ENCODE measurements at regions not wholly inside any gene's neighbourhood (a gene's known extent, or its start where the extent isn't known, plus 50 kb on each side); places are given as distances from the start of the nearest gene placed in this dataset.

- no peak for DNase-seq (ENCODE audit: low read depth in 2 of 2, low spot score in 1 of 2)
Measured at GRCh38 chr9:105142406-105143135, 101.9 kb upstream of the SLC44A1 start.

GRCh38 chr9:105143136-105143430, 101.4 kb upstream of the SLC44A1 start:
- DNase-seq (ENCODE audit: low read depth in 2 of 2, low spot score in 1 of 2): no peak

- DNase-seq (ENCODE audit: low read depth in 2 of 2, low spot score in 1 of 2): no peak
Measured at GRCh38 chr9:105144076-105144475, 100.4 kb upstream of the SLC44A1 start.

GRCh38 chr9:105144841-105145240, 99.6 kb upstream of the SLC44A1 start:
- no peak for DNase-seq (ENCODE audit: low read depth in 2 of 2, low spot score in 1 of 2)

- no peak for DNase-seq (ENCODE audit: low read depth in 2 of 2, low spot score in 1 of 2)
Measured at GRCh38 chr9:105146677-105147076, 97.8 kb upstream of the SLC44A1 start.

GRCh38 chr9:105147110-105147871, 97.2 kb upstream of the SLC44A1 start:
- no peak for DNase-seq (ENCODE audit: low read depth in 2 of 2, low spot score in 1 of 2)

- DNase-seq (ENCODE audit: low read depth in 2 of 2, low spot score in 1 of 2): no peak
Measured at GRCh38 chr9:105148328-105149006, 96.0 kb upstream of the SLC44A1 start.

GRCh38 chr9:105150991-105151685, 93.3 kb upstream of the SLC44A1 start:
- DNase-seq (ENCODE audit: low read depth in 2 of 2, low spot score in 1 of 2): no peak

- DNase-seq (ENCODE audit: low read depth in 2 of 2, low spot score in 1 of 2): no peak
Measured at GRCh38 chr9:105151686-105151995, 92.8 kb upstream of the SLC44A1 start.

- DNase-seq (ENCODE audit: low read depth in 2 of 2, low spot score in 1 of 2): no peak
Measured at GRCh38 chr9:105154723-105155191, 89.7 kb upstream of the SLC44A1 start.

- no peak for DNase-seq (ENCODE audit: low read depth in 2 of 2, low spot score in 1 of 2)
Measured at GRCh38 chr9:105157171-105157583, 87.3 kb upstream of the SLC44A1 start.

- no peak for DNase-seq (ENCODE audit: low read depth in 2 of 2, low spot score in 1 of 2)
Measured at GRCh38 chr9:105158020-105158419, 86.4 kb upstream of the SLC44A1 start.

- DNase-seq (ENCODE audit: low read depth in 2 of 2, low spot score in 1 of 2): no peak
Measured at GRCh38 chr9:105158898-105159297, 85.6 kb upstream of the SLC44A1 start.

GRCh38 chr9:105168870-105169319, 75.6 kb upstream of the SLC44A1 start:
- DNase-seq (ENCODE audit: low read depth in 2 of 2, low spot score in 1 of 2): no peak

GRCh38 chr9:105171076-105171475, 73.4 kb upstream of the SLC44A1 start:
- DNase-seq (ENCODE audit: low read depth in 2 of 2, low spot score in 1 of 2): no peak

- no peak for DNase-seq (ENCODE audit: low read depth in 2 of 2, low spot score in 1 of 2)
Measured at GRCh38 chr9:105171589-105171988, 72.9 kb upstream of the SLC44A1 start.

- DNase-seq (ENCODE audit: low read depth in 2 of 2, low spot score in 1 of 2): no peak
Measured at GRCh38 chr9:105172436-105172835, 72.0 kb upstream of the SLC44A1 start.

GRCh38 chr9:105173306-105173705, 71.1 kb upstream of the SLC44A1 start:
- no peak for DNase-seq (ENCODE audit: low read depth in 2 of 2, low spot score in 1 of 2)

GRCh38 chr9:105173826-105174225, 70.6 kb upstream of the SLC44A1 start:
- no peak for DNase-seq (ENCODE audit: low read depth in 2 of 2, low spot score in 1 of 2)

- DNase-seq (ENCODE audit: low read depth in 2 of 2, low spot score in 1 of 2): no peak
Measured at GRCh38 chr9:105176194-105176593, 68.3 kb upstream of the SLC44A1 start.

- no peak for DNase-seq (ENCODE audit: low read depth in 2 of 2, low spot score in 1 of 2)
Measured at GRCh38 chr9:105178076-105178475, 66.4 kb upstream of the SLC44A1 start.

GRCh38 chr9:105187781-105188180, 56.7 kb upstream of the SLC44A1 start:
- no peak for DNase-seq (ENCODE audit: low read depth in 2 of 2, low spot score in 1 of 2)
